WERI-Rb-1 (cell line): ENCODE measurements at regions not wholly inside any gene's neighbourhood (a gene's known extent, or its start where the extent isn't known, plus 50 kb on each side); places are given as distances from the start of the nearest gene placed in this dataset.

Source experiments
- DNase-seq: peaks from one replicate; pipeline ENCODE4 v3.0.0-alpha.2; 2020
- H3K27ac ChIP-seq: fragments of 250-450 bp; sonication (Bioruptor Pico); 2 replicates; pipeline ENCODE4 v1.5.1; 2020; ENCODE audit warnings: mild to moderate bottlenecking, moderate library complexity
- H3K27me3 ChIP-seq: fragments of 250-450 bp; sonication (Bioruptor Pico); 2 replicates; pipeline ENCODE4 v1.5.1; 2021; ENCODE audit warnings: mild to moderate bottlenecking, low read depth, moderate library complexity; ENCODE audit not compliant: insufficient read depth, severe bottlenecking
- H3K36me3 ChIP-seq: fragments of 250-450 bp; sonication (Bioruptor Pico); 2 replicates; pipeline ENCODE4 v1.5.1; 2020; ENCODE audit warnings: mild to moderate bottlenecking, moderate library complexity
- H3K4me3 ChIP-seq: 2 replicates; pipeline ENCODE4 v1.5.1; 2011; ENCODE audit warnings: low read depth, mild to moderate bottlenecking, control low read depth, low read length
- H3K9me3 ChIP-seq: fragments of 250-450 bp; sonication (Bioruptor Pico); 2 replicates; pipeline ENCODE4 v1.5.1; 2021; ENCODE audit warnings: mild to moderate bottlenecking, moderate library complexity; ENCODE audit not compliant: severe bottlenecking
- CTCF ChIP-seq: IDR thresholded peaks from 2 replicates; pipeline ENCODE4 v1.5.1; 2011; ENCODE audit warnings: low read depth, mild to moderate bottlenecking, control low read depth, inconsistent platforms, low read length

DNA sequence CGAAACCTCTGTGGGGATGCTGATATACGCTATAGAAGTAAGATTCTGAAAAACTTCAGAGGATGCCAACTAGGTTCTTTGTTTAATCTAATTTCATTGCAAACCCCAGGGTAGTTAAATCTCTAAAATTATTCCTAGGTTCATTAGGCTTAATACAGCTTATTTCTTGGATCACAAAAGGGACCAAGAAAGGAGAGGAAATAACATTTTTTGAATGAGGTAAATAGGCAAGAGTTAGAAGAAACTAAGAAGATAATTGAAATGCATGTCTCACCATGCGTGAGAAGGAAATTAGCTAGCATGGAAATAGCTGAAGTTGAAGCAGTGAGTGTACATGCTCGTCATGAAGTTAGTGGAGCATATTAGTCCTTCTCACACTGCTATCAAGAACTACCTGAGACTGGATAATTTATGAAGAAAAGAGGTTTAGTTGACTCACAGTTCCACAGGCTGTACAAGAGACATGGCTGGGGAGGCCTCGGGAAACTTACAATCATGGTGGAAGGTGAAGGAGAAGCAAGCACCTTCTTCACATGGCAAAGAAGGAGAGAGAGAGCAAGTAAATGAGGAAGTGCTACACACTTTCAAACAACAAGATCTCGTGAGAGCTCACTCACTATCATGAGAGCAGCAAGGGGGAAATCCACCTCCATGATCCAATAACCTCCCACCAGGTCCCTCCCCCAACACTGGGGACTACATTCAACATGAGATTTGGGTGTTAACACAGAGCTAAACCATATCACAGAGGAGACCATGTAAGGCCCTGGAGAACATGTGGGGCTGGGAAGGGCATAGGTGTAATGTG is 125.1 kb upstream of the OSMR start:
- no peak for DNase-seq
- no peak for TF ChIP-seq CTCF
- Histone ChIP-seq H3K9me3 (no peaks in the 10 kb centered on the region), H3K36me3 (no peaks in the 10 kb centered on the region), H3K27ac (no peak overlapping the region), H3K27me3 (no peaks in the 10 kb centered on the region), H3K4me3 (no peak overlapping the region)

- H3K27me3 ChIP-seq = no peaks in the 10 kb centered on the region
- no peaks in the 10 kb centered on the region for H3K36me3 ChIP-seq
- no peak for TF ChIP-seq CTCF
- DNase-seq = no peak
- H3K9me3 ChIP-seq = no peaks in the 10 kb centered on the region
- H3K4me3 ChIP-seq = no peak overlapping the region
- no peak overlapping the region for H3K27ac ChIP-seq
Measured at GRCh38 chr5:38722918-38723317, 122.9 kb upstream of the OSMR start.

DNA sequence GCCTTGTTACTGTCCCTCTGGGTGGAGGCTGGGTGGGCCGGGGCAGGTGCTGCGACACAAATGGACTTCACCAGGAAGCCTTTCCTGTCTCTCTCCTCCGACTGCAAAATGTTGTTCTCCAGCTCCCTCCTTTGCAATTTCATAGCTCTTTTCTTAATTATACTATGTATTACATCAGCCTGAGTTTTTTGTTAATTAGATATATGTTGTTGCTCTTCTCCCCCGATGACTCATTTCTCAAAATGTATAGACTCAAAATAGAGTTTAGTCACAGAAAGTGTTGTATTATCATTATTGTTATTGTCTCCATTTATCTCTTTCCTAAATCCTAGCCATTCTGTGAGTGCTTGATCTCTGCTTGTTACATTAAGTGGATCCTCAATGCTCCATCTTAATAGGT is 122.4 kb upstream of the OSMR start:
- DNase-seq = no peak
- no peak for TF ChIP-seq CTCF
- Histone ChIP-seq H3K27me3 (no peaks in the 10 kb centered on the region), H3K4me3 (no peak overlapping the region), H3K9me3 (no peaks in the 10 kb centered on the region), H3K27ac (no peak overlapping the region), H3K36me3 (no peaks in the 10 kb centered on the region)

DNA sequence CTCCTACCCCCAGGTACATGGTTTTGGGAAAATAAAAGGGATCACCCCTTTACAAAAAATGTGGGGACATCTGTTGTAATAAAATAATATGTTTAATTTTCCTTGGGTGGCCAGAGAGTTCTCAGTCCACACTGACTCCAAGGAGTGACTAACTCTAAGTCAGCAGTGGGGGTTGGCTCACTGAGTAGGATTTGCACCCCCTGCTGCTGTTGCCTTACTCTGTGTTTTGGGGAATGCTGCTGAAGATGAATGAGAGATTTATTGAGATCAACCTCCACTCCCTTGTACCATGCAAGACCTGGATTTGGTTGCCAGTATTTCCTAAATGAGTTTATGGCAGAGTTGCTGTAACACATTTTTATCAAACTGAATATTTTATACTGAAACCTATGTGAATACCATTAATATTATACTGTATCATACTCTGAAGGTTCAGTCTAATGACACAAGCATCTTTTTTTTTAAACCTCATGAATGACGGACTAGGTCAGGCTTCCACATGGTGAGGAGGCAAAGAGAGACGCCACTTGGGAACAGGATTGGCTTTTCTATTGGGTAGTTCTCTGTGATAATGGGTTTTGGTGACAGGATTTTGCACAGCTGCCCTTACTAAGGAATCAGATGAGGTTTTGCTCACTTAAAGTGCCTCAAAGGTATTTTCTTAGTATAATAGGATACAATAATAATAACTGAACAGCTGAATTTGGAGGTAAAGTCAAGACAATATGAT is 121.3 kb upstream of the OSMR start:
- no peaks in the 10 kb centered on the region for H3K27me3 ChIP-seq
- no peak overlapping the region for H3K4me3 ChIP-seq
- no peak overlapping the region for H3K27ac ChIP-seq
- H3K9me3 ChIP-seq = no peaks in the 10 kb centered on the region
- TF ChIP-seq CTCF = no peak
- no peaks in the 10 kb centered on the region for H3K36me3 ChIP-seq
- no peak for DNase-seq

GRCh38 chr5:38725371-38725865 is 120.4 kb upstream of the OSMR start:
- H3K27ac ChIP-seq = no peak overlapping the region
- no peak for DNase-seq
- TF ChIP-seq CTCF = no peak
- no peaks in the 10 kb centered on the region for H3K9me3 ChIP-seq
- no peaks in the 10 kb centered on the region for H3K27me3 ChIP-seq
- no peaks in the 10 kb centered on the region for H3K36me3 ChIP-seq
- no peak overlapping the region for H3K4me3 ChIP-seq
